ENCODE measurements at regions not wholly inside any gene's neighbourhood (a gene's known extent, or its start where the extent isn't known, plus 50 kb on each side); places are given as distances from the start of the nearest gene placed in this dataset.
"Not testable (repeated sequence)": the region's sequence is repeated elsewhere in the genome, so short reads cannot be mapped to it uniquely, and the experiment has no call there.

DNA sequence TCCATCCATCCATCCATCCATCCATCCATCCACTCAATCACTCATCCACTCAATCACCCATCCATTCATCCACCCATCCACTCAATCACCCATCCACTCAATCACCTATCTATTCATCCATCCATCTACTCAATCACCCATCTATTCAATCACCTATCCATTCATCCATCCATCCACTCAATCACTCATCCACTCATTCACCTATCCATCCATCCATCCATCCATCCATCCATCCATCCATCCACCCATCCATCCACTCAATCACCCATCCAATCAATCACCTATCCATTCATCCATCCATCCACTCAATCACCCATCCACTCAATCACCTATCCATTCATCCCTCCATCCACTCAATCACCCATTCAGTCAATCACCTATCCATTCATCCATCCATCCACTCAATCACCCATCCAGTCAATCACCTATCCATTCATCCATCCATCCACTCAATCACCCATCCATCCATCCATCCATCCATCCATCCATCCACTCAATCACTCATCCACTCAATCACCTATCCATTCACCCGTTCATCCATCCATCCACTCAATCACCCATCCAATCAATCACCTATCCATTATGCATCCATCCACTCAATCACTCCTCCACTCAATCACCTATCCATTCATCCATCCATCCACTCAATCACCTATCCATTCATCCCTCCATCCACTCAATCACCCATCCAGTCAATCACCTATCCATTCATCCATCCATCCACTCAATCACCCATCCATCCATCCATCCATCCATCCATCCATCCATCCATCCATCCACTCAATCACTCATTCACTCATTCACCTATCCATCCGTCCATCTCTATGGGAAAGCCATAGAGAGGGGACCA lies 114.7 kb upstream of the ZBTB40 start:
- DNase-seq = not testable (repeated sequence)

DNA sequence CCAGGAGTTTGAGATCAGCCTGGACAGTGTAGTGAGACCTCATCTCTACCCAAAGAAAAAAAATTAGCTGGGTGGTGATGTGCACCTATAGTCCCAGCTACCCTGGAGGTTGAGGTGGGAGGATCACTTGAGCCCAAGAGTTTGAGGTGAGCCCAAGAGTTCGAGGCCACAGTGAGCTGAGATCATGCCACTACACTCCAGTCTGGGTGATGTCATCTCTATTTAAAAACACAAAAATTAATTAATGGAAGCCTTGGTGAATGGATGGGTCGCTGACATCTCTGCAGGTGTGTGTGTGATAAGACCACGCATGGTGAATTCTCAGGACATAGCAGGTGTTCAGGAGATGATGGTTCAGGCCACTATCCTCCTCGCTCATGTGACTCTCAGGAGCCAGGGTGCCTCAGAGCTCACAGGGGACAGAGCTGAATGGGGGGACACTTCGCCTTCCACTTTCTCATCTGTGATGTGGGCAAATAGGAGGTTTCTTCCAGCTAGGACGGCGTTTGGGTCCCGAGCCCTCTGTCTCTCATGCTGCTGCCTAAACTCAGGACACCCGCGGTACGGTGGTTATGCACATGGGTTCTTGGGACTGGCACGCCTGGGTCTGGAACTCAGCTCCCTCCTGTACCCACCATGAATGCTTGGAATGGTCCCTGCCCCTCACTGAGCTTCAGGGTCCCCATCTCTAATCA lies 113.4 kb upstream of the ZBTB40 start:
- no peak for DNase-seq

GRCh38 chr1:22339237-22339636 lies 112.4 kb upstream of the ZBTB40 start:
- no peak for DNase-seq

DNA sequence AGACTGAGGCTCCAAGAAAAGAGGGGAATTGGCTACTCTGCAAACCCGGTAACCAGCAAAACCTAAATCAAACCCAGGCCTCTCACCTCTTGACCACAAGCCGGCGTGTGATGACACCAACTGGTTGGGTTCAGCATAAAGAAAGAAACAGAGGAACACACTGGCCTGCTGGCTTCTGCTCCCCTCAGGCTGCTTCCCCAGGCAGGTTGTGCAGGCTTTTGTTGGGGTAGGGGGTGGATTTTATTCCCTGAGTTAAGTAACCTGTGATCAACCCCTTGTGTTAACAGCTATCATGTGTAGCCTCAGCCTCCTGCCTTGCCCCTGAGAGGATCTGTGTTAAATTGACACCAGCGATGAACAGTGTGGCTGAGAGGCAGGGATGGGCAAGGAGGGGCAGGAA lies 111.6 kb upstream of the ZBTB40 start:
- no peak for DNase-seq

GRCh38 chr1:22340873-22341272 lies 110.8 kb upstream of the ZBTB40 start:
- no peak for DNase-seq

GRCh38 chr1:22341791-22342605 lies 109.7 kb upstream of the ZBTB40 start:
- DNase-seq = no peak

DNA sequence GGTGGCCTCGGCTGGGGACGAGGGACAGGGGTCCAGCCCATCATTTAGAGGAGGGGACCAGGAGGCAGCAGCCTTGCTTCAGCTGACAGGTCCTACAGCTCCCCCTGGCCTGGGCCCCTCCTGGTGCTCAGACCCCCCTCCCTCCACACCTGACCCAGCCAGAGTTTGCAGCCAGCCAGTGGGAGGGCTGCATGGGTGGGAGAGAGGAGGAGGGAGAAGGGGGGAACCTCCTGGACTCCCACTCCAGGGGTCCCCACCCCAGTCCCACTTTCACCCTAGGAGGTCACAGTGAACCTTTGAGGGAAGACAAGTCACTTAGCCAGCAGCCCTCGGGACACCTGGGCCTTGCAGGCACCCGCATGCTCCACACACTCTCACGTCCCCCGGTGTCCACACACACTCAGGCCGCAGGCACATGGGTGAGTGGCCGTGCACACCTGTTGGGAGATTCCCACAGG lies 108.9 kb upstream of the ZBTB40 start:
- DNase-seq = no peak

GRCh38 chr1:22343456-22344328 lies 108.0 kb upstream of the ZBTB40 start:
- no peak for DNase-seq

DNA sequence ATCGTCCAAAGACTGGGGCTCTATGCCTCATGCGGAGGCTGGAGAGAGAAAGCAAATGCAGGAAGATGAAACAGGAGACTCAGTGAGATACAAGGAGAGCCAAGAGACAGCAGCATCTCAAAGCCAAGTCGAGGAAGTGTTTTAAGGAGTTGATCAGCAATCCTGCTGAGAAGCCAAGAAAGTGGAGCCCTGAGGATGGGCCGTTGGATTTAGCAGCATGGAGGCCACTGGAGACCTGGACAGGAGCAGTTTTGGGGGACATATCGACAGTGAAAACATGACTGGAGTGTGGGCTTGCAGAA lies 107.4 kb upstream of the ZBTB40 start:
- no peak for DNase-seq

GRCh38 chr1:22344851-22345560 lies 106.6 kb upstream of the ZBTB40 start:
- no peak for DNase-seq

- no peak for DNase-seq
Observed at GRCh38 chr1:22347854-22348760, 103.5 kb upstream of the ZBTB40 start.

- no peak for DNase-seq
Observed at GRCh38 chr1:22349362-22350043, 102.1 kb upstream of the ZBTB40 start.

GRCh38 chr1:22350171-22350923 lies 101.3 kb upstream of the ZBTB40 start:
- no peak for DNase-seq

DNA sequence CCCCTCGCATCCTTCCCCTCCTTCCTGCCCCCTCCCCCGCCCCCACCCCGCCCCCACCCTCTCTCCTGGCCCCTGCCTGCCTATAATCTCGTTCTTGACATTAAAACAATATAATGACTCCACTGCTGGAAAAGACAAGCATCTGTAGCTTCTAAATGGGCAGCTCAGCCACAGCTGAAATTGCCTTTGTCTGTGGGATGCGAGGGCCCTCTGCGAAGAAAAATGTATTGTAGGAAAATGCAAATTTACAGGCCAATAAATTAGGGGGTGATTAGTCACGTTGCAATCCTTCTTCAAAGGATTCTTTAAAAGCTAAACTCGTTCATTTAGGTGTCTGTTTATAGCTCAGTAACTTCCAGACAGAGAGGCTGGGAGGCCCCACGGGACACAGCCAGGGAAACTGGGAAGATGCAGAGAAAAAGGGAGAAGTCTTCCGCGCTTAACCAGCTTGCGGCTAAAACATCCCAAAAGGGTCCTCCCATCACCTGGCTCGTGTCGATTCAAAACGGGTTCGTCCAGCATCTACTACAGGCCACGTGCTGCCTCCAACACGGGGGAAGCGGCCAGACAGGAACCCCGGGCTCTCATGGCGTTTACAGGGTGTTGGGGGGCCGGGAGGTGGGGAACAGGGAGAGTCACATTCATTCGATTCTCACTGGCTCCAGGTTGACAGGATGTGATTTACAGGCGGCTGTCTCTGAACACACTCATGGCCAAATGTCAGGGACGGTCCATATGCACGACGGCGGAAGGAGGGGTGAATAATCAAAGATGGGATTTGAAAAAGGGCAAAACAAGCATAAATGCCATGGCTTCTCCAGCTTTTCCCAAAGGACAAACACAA lies 100.5 kb upstream of the ZBTB40 start:
- DNase-seq = no peak

DNA sequence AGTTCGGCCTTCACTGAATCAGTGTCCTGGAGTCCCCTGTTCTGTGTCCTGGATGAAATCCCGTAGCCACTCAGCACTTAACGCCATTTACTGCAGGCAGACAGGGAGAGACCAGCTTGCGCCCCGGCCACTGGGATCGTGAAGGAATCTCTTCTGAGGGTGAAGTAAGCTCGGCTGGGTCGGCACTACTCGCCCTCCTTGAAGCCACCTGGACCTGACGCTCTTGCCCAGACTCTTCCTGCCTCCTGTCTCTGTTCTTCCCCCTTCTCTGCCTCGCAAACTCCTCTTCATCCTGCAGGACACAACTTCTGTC lies 99.9 kb upstream of the ZBTB40 start:
- DNase-seq = no peak

DNA sequence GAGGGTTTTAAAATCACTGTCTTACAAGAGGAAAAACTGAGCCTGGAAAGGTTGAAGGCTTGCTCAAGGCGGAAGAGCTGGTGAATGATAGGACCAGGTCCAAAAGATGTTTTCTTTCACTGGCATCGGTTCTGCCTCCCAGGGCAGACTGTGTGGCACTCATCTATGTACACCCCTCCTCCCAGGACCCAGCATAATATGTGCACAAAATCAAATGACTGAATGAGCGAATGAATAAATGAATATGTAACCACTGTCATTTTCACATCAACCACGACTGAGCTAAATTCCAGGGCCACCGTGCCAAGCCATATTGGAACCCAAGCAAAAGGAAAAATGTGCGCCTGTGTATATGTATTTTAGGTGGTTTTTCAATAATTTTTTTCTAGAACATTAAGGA lies 99.3 kb upstream of the ZBTB40 start:
- DNase-seq = no peak

- no peak for DNase-seq
Observed at GRCh38 chr1:22352896-22353295, 98.8 kb upstream of the ZBTB40 start.

DNA sequence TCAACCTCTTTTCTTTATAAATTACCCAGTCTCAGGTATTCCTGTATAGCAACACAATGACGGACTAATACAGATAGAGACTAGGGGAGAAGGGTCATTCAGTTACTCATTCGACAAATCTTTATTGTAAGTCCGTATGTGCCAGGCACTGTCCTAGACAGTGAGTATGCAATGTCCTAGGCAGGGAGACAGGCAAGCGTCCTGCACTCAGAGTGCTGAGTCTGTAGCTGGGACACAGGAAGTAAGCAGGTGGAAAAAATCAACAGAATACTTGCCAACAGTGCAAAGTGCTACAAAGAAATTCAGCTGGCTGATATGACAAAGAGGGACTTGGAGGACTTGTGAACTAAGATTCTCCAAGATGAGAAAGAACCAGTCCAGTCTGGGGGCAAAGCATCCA lies 92.2 kb upstream of the ZBTB40 start:
- no peak for DNase-seq

Measured in DMS79 (cell line).